Prostate gland (tissue), 2 donors: ENCODE measurements at regions not wholly inside any gene's neighbourhood (a gene's known extent, or its start where the extent isn't known, plus 50 kb on each side); places are given as distances from the start of the nearest gene placed in this dataset.

Experiments
- DNase-seq: peaks from one replicate; pipeline ENCODE4 v3.0.0-alpha.2; 2019; ENCODE audit warnings: low spot score
- H3K27ac ChIP-seq, 2 donors: fragments of 200-600 bp; sonication (generic); 2 replicates each; pipeline ENCODE4 v1.5.1; 2017 to 2019
- H3K27me3 ChIP-seq: fragments of 200-600 bp; sonication (generic); replicated peaks from 2 replicates; pipeline ENCODE4 v1.5.1; 2019; ENCODE audit not compliant: insufficient read depth
- H3K36me3 ChIP-seq, 2 donors: fragments of 200-600 bp; sonication (generic); 1 replicate in 1 of 2; 2 replicates in 1 of 2; pipeline versions ENCODE4 v1.5.1 to v1.8.1; 2017 to 2019
- H3K4me1 ChIP-seq: fragments of 200-600 bp; sonication (generic); replicated peaks from 2 replicates; pipeline ENCODE4 v1.5.1; 2019
- H3K4me3 ChIP-seq, 2 donors: fragments of 200-600 bp; sonication (generic); 2 replicates each; pipeline ENCODE4 v1.5.1; 2017 to 2019
- H3K9me3 ChIP-seq: fragments of 200-600 bp; sonication (generic); 2 replicates; pipeline ENCODE4 v1.5.1; 2017
- CTCF ChIP-seq, 4 experiments: fragments of 200-600 bp in 2 of 4; fragments of 450-650 bp in 2 of 4; sonication (generic) in 2 of 4; IDR thresholded peaks; 1 replicate in 3 of 4; 2 replicates in 1 of 4; pipeline ENCODE4 v1.5.1; 2016 to 2019; ENCODE audit warnings: antibody characterized with exemption in 4 of 4, mild to moderate bottlenecking in 2 of 4, moderate library complexity in 2 of 4
- POLR2A ChIP-seq: fragments of 450-650 bp; IDR thresholded peaks from one replicate; pipeline ENCODE4 v1.6.1; 2016; ENCODE audit warnings: antibody characterized with exemption, mild to moderate bottlenecking
- POLR2AphosphoS5 ChIP-seq: sonication (generic); formaldehyde crosslinking; IDR thresholded peaks from one replicate; pipeline ENCODE4 v1.6.1; 2017; ENCODE audit warnings: antibody characterized with exemption
- WGBS: methylation state at CpG from one replicate; pipeline ENCODE4 v1.1.5; 2018; 5-methylcytosine and 5-hydroxymethylcytosine counted together
- intact Hi-C: fragments of 100-400 bp; cut with DNase I; formaldehyde crosslinking; loops from one replicate; pipeline ENCODE4 v1.14.2; 2022

GRCh38 chr4:171087089-171087488 is 726.1 kb upstream of the GALNTL6 start:
- 99% methylated on average over 2 of the region's 2 CpGs for WGBS

GRCh38 chr4:171067422-171067821 is 745.8 kb upstream of the GALNTL6 start:
- 73% methylated on average over 1 of the region's 1 CpG for WGBS
- H3K4me1 ChIP-seq: no peaks in the 10 kb centered on the region
- H3K9me3 ChIP-seq: no peaks in the 10 kb centered on the region
- intact Hi-C loops: no loop called here
- no peaks in the 10 kb centered on the region for H3K36me3 ChIP-seq
- TF ChIP-seq POLR2A (no peak), CTCF (IDR thresholded peaks at IDR 0.05) (no peak), POLR2AphosphoS5 (no peak)
- H3K27ac ChIP-seq: no peak overlapping the region
- H3K4me3 ChIP-seq: no peak overlapping the region
- H3K27me3 ChIP-seq: no peaks in the 10 kb centered on the region
- DNase-seq: no peak

More at GRCh38 chr4:171087089-171087488, 726.1 kb upstream of the GALNTL6 start:
- Histone ChIP-seq H3K4me1 (no peaks in the 10 kb centered on the region), H3K4me3 (no peak overlapping the region), H3K36me3 (no peaks in the 10 kb centered on the region), H3K27ac (no peak overlapping the region), H3K27me3 (no peaks in the 10 kb centered on the region), H3K9me3 (no peaks in the 10 kb centered on the region)
- TF ChIP-seq CTCF (IDR thresholded peaks at IDR 0.05): no peak
- no peak for TF ChIP-seq POLR2A
- no peak for TF ChIP-seq POLR2AphosphoS5
- intact Hi-C loops: no loop called here
- no peak for DNase-seq

GRCh38 chr4:171049380-171049779 is 763.8 kb upstream of the GALNTL6 start:
- Histone ChIP-seq H3K36me3 (no peaks in the 10 kb centered on the region), H3K9me3 (no peaks in the 10 kb centered on the region), H3K4me1 (no peaks in the 10 kb centered on the region), H3K27me3 (no peaks in the 10 kb centered on the region), H3K4me3 (no peak overlapping the region), H3K27ac (no peak overlapping the region)
- WGBS: 85% methylated on average over 1 of the region's 1 CpG
- intact Hi-C loops: no loop called here
- no peak for TF ChIP-seq POLR2AphosphoS5
- no peak for TF ChIP-seq POLR2A
- TF ChIP-seq CTCF (IDR thresholded peaks at IDR 0.05): no peak
- DNase-seq: no peak

GRCh38 chr4:171042989-171043524 is 770.1 kb upstream of the GALNTL6 start:
- Histone ChIP-seq H3K27ac (no peak overlapping the region), H3K9me3 (no peaks in the 10 kb centered on the region), H3K4me3 (no peak overlapping the region), H3K36me3 (no peaks in the 10 kb centered on the region), H3K4me1 (no peaks in the 10 kb centered on the region), H3K27me3 (no peaks in the 10 kb centered on the region)
- TF ChIP-seq CTCF (IDR thresholded peaks at IDR 0.05) (no peak), POLR2A (no peak), POLR2AphosphoS5 (no peak)
- DNase-seq: no peak
- intact Hi-C loops: no loop called here
- WGBS: 96% methylated on average over 46 of the region's 46 CpGs

GRCh38 chr4:171035909-171036308 is 777.3 kb upstream of the GALNTL6 start:
- no peak overlapping the region for H3K4me3 ChIP-seq
- H3K27me3 ChIP-seq: no peaks in the 10 kb centered on the region
- no peaks in the 10 kb centered on the region for H3K36me3 ChIP-seq
- no peaks in the 10 kb centered on the region for H3K4me1 ChIP-seq
- 92% methylated on average over 3 of the region's 3 CpGs for WGBS
- H3K9me3 ChIP-seq: no peaks in the 10 kb centered on the region
- no peak overlapping the region for H3K27ac ChIP-seq
- TF ChIP-seq POLR2A: no peak
- no peak for TF ChIP-seq POLR2AphosphoS5
- TF ChIP-seq CTCF (IDR thresholded peaks at IDR 0.05): no peak
- no peak for DNase-seq
- intact Hi-C loops: no loop called here
